GM12892 (cell line): ENCODE measurements at regions not wholly inside any gene's neighbourhood (a gene's known extent, or its start where the extent isn't known, plus 50 kb on each side); places are given as distances from the start of the nearest gene placed in this dataset.
"Not testable (repeated sequence)": the region's sequence is repeated elsewhere in the genome, so short reads cannot be mapped to it uniquely, and the experiment has no call there.

Experiments
- POLR2A ChIP-seq: IDR thresholded peaks from 2 replicates; pipeline ENCODE4 v1.6.1; 2011; ENCODE audit warnings: low read depth, low read length, control low read depth
- POLR2AphosphoS5 ChIP-seq: IDR thresholded peaks from 2 replicates; pipeline ENCODE4 v1.6.1; 2011; ENCODE audit warnings: low read depth, low read length, control low read depth

GRCh38 chr18:6572192-6572591, 157.3 kb upstream of the ARHGAP28 start:
- TF ChIP-seq POLR2A, POLR2AphosphoS5: not testable (repeated sequence)
